RPMI8226 (cell line): ENCODE measurements at regions not wholly inside any gene's neighbourhood (a gene's known extent, or its start where the extent isn't known, plus 50 kb on each side); places are given as distances from the start of the nearest gene placed in this dataset.

Experiments used
- DNase-seq: peaks from one replicate; pipeline ENCODE4 v3.0.0-alpha.2; 2015

- peak; percentile 75 for DNase-seq
Measured at GRCh38 chr21:34022627-34023335, 50.6 kb upstream of the MRPS6 start.

GRCh38 chr21:34021726-34022125, 51.7 kb upstream of the MRPS6 start:
- DNase-seq, result no peak

- no peak for DNase-seq
Measured at GRCh38 chr21:34020983-34021553, 52.3 kb upstream of the MRPS6 start.

- DNase-seq, result peak; percentile 89
Measured at GRCh38 chr21:34020005-34020847, 53.2 kb upstream of the MRPS6 start.

- DNase-seq, result peak; percentile 35
Measured at GRCh38 chr21:34019402-34019801, 54.0 kb upstream of the MRPS6 start.

GRCh38 chr21:34018910-34019309, 54.5 kb upstream of the MRPS6 start:
- peak; percentile 73 for DNase-seq

GRCh38 chr21:34018185-34018584, 55.2 kb upstream of the MRPS6 start:
- DNase-seq, result peak; percentile 48

- DNase-seq, result no peak
Measured at GRCh38 chr21:34017039-34017961, 56.1 kb upstream of the MRPS6 start.

GRCh38 chr21:34012640-34013039, 60.7 kb upstream of the MRPS6 start:
- no peak for DNase-seq

GRCh38 chr21:34011660-34012059, 61.7 kb upstream of the MRPS6 start:
- DNase-seq, result no peak

- no peak for DNase-seq
Measured at GRCh38 chr21:34009193-34009592, 64.2 kb upstream of the MRPS6 start.

GRCh38 chr21:34008618-34009017, 64.8 kb upstream of the MRPS6 start:
- DNase-seq, result no peak

- no peak for DNase-seq
Measured at GRCh38 chr21:34006611-34007168, 66.7 kb upstream of the MRPS6 start.

GRCh38 chr21:34004974-34005373, 68.4 kb upstream of the MRPS6 start:
- DNase-seq, result no peak

GRCh38 chr21:34004013-34004938, 69.1 kb upstream of the MRPS6 start:
- DNase-seq, result no peak

GRCh38 chr21:34003428-34003827, 70.0 kb upstream of the MRPS6 start:
- no peak for DNase-seq

GRCh38 chr21:34000375-34000774, 73.0 kb upstream of the MRPS6 start:
- no peak for DNase-seq

- DNase-seq, result no peak
Measured at GRCh38 chr21:33998809-33999208, 74.6 kb upstream of the MRPS6 start.

GRCh38 chr21:33998402-33998801, 75.0 kb upstream of the MRPS6 start:
- DNase-seq, result no peak

- no peak for DNase-seq
Measured at GRCh38 chr21:33997436-33997835, 75.9 kb upstream of the MRPS6 start.

- DNase-seq, result no peak
Measured at GRCh38 chr21:33994373-33994772, 78.8 kb upstream of the ATP5PO start.
